ENCODE measurements at regions not wholly inside any gene's neighbourhood (a gene's known extent, or its start where the extent isn't known, plus 50 kb on each side); places are given as distances from the start of the nearest gene placed in this dataset.
"Not testable (repeated sequence)": the region's sequence is repeated elsewhere in the genome, so short reads cannot be mapped to it uniquely, and the experiment has no call there.

DNA sequence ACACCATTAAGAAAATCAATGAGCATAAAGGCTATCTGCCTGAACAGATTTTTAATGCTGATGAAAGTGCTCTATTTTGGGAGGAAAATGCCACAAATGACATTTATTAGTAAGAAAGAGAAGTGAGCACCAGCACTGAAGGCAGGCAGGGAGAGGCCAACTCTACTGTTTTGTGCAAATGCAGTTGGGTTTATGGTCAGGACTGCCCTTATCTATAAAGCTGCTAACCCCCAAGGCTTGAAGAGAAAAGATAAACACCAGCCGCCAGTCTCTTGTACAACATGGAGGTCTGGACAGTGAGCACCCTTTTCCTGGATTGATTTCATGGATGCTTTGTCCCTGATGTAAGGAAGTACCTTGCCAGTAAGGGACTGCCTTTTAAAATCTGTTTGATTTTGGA lies 246.8 kb upstream of the SFSWAP start:
- Mint-ChIP-seq H3K4me1 (no peaks in the 10 kb centered on the region), H3K4me3 (no peak overlapping the region), H3K9me3 (peaks cover 9% of the 10 kb centered on the region), H3K27ac (no peak overlapping the region), H3K27me3 (ENCODE audit: low read depth, poor library complexity) (peaks cover 40% of the 10 kb centered on the region), H3K36me3 (ENCODE audit: low read depth) (no peaks in the 10 kb centered on the region)
- no peak for TF ChIP-seq CTCF (IDR thresholded peaks at IDR 0.05)
- DNase-seq: no peak

GRCh38 chr12:131466306-131466705 lies 244.6 kb upstream of the SFSWAP start:
- no peak for DNase-seq
- no peak overlapping the region for H3K27ac Mint-ChIP-seq
- H3K4me3 Mint-ChIP-seq: no peak overlapping the region

DNA sequence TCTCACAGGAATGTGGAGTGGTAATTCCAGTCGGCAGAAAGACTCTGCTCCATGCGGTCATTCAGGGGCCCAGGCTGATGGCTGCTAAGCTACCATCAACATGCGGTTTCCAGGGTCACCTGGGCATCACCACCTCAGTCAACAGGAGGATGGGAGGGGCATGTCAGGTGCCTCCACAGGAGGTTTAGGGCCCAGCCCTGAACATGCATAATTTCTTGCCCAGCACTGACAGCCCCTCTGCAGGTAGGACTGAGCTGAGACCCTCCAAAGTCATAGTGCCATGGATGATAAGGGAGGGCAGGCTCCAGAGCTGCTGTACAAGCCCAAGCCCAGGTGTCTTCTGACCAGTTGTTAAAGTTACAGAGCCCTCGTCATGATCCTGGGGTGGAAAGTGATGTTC lies 244.0 kb upstream of the SFSWAP start:
- H3K27ac Mint-ChIP-seq: no peak overlapping the region
- peaks cover 27% of the 10 kb centered on the region for H3K27me3 Mint-ChIP-seq (ENCODE audit: low read depth, poor library complexity)
- no peak for TF ChIP-seq CTCF (IDR thresholded peaks at IDR 0.05)
- no peaks in the 10 kb centered on the region for H3K36me3 Mint-ChIP-seq (ENCODE audit: low read depth)
- H3K4me3 Mint-ChIP-seq: no peak overlapping the region
- H3K9me3 Mint-ChIP-seq: peaks cover 8% of the 10 kb centered on the region
- DNase-seq: no peak
- peaks cover 6% of the 10 kb centered on the region for H3K4me1 Mint-ChIP-seq

More at GRCh38 chr12:131466306-131466705, 244.6 kb upstream of the SFSWAP start:
- Mint-ChIP-seq H3K4me1 (peaks cover 6% of the 10 kb centered on the region), H3K27me3 (ENCODE audit: low read depth, poor library complexity) (peaks cover 29% of the 10 kb centered on the region), H3K36me3 (ENCODE audit: low read depth) (no peaks in the 10 kb centered on the region), H3K9me3 (peaks cover 9% of the 10 kb centered on the region)
- TF ChIP-seq CTCF (IDR thresholded peaks at IDR 0.05): no peak

- Mint-ChIP-seq H3K36me3 (ENCODE audit: low read depth) (no peaks in the 10 kb centered on the region), H3K9me3 (no peaks in the 10 kb centered on the region), H3K27ac (no peak overlapping the region), H3K4me1 (peaks cover 6% of the 10 kb centered on the region), H3K27me3 (ENCODE audit: low read depth, poor library complexity) (peaks cover 25% of the 10 kb centered on the region), H3K4me3 (no peak overlapping the region)
- TF ChIP-seq CTCF (IDR thresholded peaks at IDR 0.05): no peak
- no peak for DNase-seq
These were observed 242.7 kb upstream of the SFSWAP start for GRCh38 chr12:131468206-131468605.

DNA sequence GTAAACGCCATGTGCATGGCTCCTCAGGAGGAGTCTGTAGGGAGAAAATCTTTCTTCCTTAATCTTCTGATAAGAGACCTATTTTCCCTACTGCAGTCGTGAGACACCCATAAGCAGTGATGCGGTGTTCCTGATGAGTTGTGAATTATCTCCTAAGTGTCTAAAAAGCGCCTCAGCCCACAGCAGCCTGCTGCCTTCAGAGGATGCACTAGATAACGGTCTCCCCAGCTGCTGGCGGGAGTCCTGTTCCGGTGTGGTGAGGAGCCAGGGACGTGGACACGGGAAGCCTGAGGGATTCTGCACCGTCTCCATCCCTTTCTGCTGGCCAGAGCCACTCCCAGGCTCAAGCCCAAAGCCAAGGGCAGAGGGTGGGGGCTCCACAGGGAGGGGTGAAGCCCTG lies 240.9 kb upstream of the SFSWAP start:
- H3K4me3 Mint-ChIP-seq; H3K36me3 Mint-ChIP-seq (ENCODE audit: low read depth); H3K9me3 Mint-ChIP-seq; H3K4me1 Mint-ChIP-seq; DNase-seq; H3K27ac Mint-ChIP-seq: not testable (repeated sequence)
- H3K27me3 Mint-ChIP-seq (ENCODE audit: low read depth, poor library complexity): peaks cover 15% of the 10 kb centered on the region

DNA sequence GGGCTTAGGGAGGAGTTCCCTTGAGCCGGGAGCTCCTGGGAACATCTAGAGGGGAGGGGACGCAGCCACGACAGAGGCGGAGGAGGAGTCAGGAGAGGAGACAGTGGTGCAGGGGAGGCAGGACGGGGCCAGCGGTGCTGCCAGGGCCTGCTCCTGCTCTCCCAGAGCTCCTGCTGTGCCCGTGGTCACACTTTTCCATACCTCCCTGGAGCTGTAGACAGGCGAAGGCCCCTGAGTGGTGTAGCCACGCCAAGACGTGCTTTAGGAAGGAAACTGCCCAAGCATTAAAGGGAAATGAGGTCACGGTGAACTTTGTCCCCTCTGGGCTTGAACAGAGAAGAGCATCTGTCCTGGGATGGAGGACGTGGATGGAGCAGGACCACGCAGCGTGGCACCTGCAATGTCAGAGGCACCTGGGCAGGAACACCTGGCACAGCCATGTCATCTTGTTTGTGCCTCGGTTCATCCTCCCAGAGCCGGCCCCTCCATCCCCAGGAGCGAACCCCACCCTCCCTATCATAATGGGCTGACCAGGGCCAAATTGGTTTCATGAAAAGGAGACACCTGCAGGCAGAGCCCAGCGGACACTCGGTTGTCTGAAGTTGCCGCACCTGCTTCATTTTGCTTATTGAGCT lies 239.5 kb upstream of the SFSWAP start:
- Mint-ChIP-seq H3K27ac (peak overlapping the region; percentile 36), H3K36me3 (ENCODE audit: low read depth) (no peaks in the 10 kb centered on the region), H3K4me1 (peaks cover 6% of the 10 kb centered on the region), H3K27me3 (ENCODE audit: low read depth, poor library complexity) (peaks cover 12% of the 10 kb centered on the region), H3K4me3 (no peak overlapping the region), H3K9me3 (peaks cover 2% of the 10 kb centered on the region)
- TF ChIP-seq CTCF (IDR thresholded peaks at IDR 0.05): no peak
- DNase-seq: peak; percentile 17
